ENCODE measurements at regions not wholly inside any gene's neighbourhood (a gene's known extent, or its start where the extent isn't known, plus 50 kb on each side); places are given as distances from the start of the nearest gene placed in this dataset.

GRCh38 chrX:33725535-33726210, 406.4 kb downstream of the FAM47A start:
- no peaks in the 10 kb centered on the region for H3K9me3 ChIP-seq (ENCODE audit: control insufficient read depth, low read depth, low read length)
- dilution Hi-C loops (cut with MboI; ENCODE audit: extremely low pct_ligation_motif_present, low sequenced_read_pairs) = no loop called here
- TF ChIP-seq CTCF (optimal IDR thresholded peaks at IDR 0.05 in 1 of 3, IDR thresholded peaks at IDR 0.05 in 1 of 3, conservative IDR thresholded peaks at IDR 0.05 in 1 of 3; ENCODE audit: extremely low read depth in 1 of 3, insufficient read depth in 2 of 3, low read length in 3 of 3) = no peak
- no peak for TF ChIP-seq EZH2 (IDR thresholded peaks at IDR 0.05; ENCODE audit: low read length)
- no peak for FAIRE-seq
- no peaks in the 10 kb centered on the region for H3K4me1 ChIP-seq (ENCODE audit: control insufficient read depth, extremely low read depth, insufficient read depth, low read length)
- no peaks in the 10 kb centered on the region for H3K9me1 ChIP-seq (ENCODE audit: control insufficient read depth, extremely low read depth, insufficient read depth, low read length)
- DNase-seq (ENCODE audit: low read depth, low spot score) = no peak
- H4K20me1 ChIP-seq (ENCODE audit: control insufficient read depth, extremely low read depth, insufficient read depth, low read length) = no peaks in the 10 kb centered on the region
- no peak overlapping the region for H3K27ac ChIP-seq (ENCODE audit: control insufficient read depth, insufficient read depth, low read length)
- peak overlapping the region in 2 of 3 experiments; percentile 26 to 57 for H3K4me3 ChIP-seq (ENCODE audit: control insufficient read depth in 2 of 3, extremely low read depth in 1 of 3, insufficient read depth in 2 of 3, low read depth in 1 of 3, low read length in 3 of 3)
- no peak overlapping the region for H3K9ac ChIP-seq (ENCODE audit: control insufficient read depth, extremely low read depth, insufficient read depth, low read length)
- H3K27me3 ChIP-seq (ENCODE audit: control insufficient read depth, extremely low read depth, insufficient read depth, low read length) = no peaks in the 10 kb centered on the region
- H3K4me2 ChIP-seq (ENCODE audit: control insufficient read depth, extremely low read depth, insufficient read depth, low read depth, low read length) = peak overlapping the region; percentile 58
- H3K36me3 ChIP-seq (ENCODE audit: control insufficient read depth in 2 of 2, extremely low read depth in 1 of 2, insufficient read depth in 2 of 2, low read length in 2 of 2) = no peaks in the 10 kb centered on the region
- peak overlapping the region; percentile 66 for H2AFZ ChIP-seq (ENCODE audit: control insufficient read depth, low read length)
- no peaks in the 10 kb centered on the region for H3K79me2 ChIP-seq (ENCODE audit: control insufficient read depth, insufficient read depth, low read length)

- no peak for FAIRE-seq
- Histone ChIP-seq H3K9me1 (ENCODE audit: control insufficient read depth, extremely low read depth, insufficient read depth, low read length) (no peaks in the 10 kb centered on the region), H2AFZ (ENCODE audit: control insufficient read depth, low read length) (no peak overlapping the region), H3K9me3 (ENCODE audit: control insufficient read depth, low read depth, low read length) (no peaks in the 10 kb centered on the region), H3K4me1 (ENCODE audit: control insufficient read depth, extremely low read depth, insufficient read depth, low read length) (no peaks in the 10 kb centered on the region), H4K20me1 (ENCODE audit: control insufficient read depth, extremely low read depth, insufficient read depth, low read length) (no peaks in the 10 kb centered on the region), H3K9ac (ENCODE audit: control insufficient read depth, extremely low read depth, insufficient read depth, low read length) (no peak overlapping the region), H3K27ac (ENCODE audit: control insufficient read depth, insufficient read depth, low read length) (no peak overlapping the region), H3K27me3 (ENCODE audit: control insufficient read depth, extremely low read depth, insufficient read depth, low read length) (no peaks in the 10 kb centered on the region), H3K36me3 (ENCODE audit: control insufficient read depth in 2 of 2, extremely low read depth in 1 of 2, insufficient read depth in 2 of 2, low read length in 2 of 2) (no peaks in the 10 kb centered on the region), H3K4me2 (ENCODE audit: control insufficient read depth, extremely low read depth, insufficient read depth, low read depth, low read length) (no peak overlapping the region), H3K79me2 (ENCODE audit: control insufficient read depth, insufficient read depth, low read length) (no peaks in the 10 kb centered on the region), H3K4me3 (ENCODE audit: control insufficient read depth in 2 of 3, extremely low read depth in 1 of 3, insufficient read depth in 2 of 3, low read depth in 1 of 3, low read length in 3 of 3) (no peak overlapping the region)
- dilution Hi-C loops (cut with MboI; ENCODE audit: extremely low pct_ligation_motif_present, low sequenced_read_pairs) = no loop called here
- DNase-seq (ENCODE audit: low read depth, low spot score) = no peak
- TF ChIP-seq CTCF (optimal IDR thresholded peaks at IDR 0.05 in 1 of 3, IDR thresholded peaks at IDR 0.05 in 1 of 3, conservative IDR thresholded peaks at IDR 0.05 in 1 of 3; ENCODE audit: extremely low read depth in 1 of 3, insufficient read depth in 2 of 3, low read length in 3 of 3) = no peak
- no peak for TF ChIP-seq EZH2 (IDR thresholded peaks at IDR 0.05; ENCODE audit: low read length)
These were observed 410.2 kb downstream of the FAM47A start for GRCh38 chrX:33721927-33722326.
